GM10266 (cell line): ENCODE measurements at regions not wholly inside any gene's neighbourhood (a gene's known extent, or its start where the extent isn't known, plus 50 kb on each side); places are given as distances from the start of the nearest gene placed in this dataset.

Source experiments
- DNase-seq: peaks from one replicate; pipeline ENCODE4 v3.0.0; 2012; ENCODE audit errors: extremely low spot score
- TF ChIP-seq, protein P1 (sequence below): IDR thresholded peaks from 2 replicates; pipeline ENCODE4 v1.5.1; 2012; ENCODE audit warnings: mild to moderate bottlenecking, low read depth; ENCODE audit not compliant: control insufficient read depth, insufficient read depth; ENCODE audit errors: missing control alignments

DNA sequence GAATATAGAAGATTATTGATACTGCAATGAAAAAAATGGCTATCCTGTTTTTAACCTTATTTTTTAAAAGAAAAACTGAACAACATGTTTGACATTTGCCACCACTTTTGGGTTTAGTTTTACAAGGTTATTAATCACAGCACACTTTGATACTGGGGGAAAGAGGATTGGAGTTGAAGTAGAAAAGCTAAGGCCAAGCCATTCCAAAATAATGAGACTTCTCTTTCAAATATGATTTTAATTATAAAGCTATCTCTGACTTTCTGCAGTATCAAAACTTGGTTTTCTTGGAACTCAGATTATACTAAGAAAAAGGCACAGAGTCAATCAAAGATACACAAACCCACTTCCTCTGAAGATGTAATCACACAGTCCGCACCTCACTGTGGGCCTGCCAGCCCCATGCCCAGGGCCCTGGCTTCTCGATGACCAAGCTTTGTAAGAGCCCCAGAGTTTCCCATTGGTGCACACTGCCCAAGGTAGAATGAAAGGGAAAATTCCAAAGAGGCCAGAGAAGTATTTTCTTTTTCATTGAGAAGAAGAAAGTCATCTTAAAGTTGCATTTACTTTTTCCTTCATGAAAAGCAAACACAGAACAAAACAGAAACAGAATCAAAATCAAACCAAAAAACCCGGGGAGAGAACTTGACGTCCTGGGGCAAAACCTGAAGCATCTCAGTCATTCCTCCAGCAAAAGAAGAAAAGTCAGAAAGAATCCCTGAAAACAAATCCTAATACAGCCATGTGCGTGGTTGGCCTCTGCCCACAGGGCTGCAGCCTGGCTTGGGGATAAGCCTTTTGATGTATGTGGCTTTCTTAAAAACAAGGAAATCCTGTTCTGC is 187.7 kb upstream of the KLF6 start:
- DNase-seq, result no peak
- TF ChIP-seq, protein P1, sequence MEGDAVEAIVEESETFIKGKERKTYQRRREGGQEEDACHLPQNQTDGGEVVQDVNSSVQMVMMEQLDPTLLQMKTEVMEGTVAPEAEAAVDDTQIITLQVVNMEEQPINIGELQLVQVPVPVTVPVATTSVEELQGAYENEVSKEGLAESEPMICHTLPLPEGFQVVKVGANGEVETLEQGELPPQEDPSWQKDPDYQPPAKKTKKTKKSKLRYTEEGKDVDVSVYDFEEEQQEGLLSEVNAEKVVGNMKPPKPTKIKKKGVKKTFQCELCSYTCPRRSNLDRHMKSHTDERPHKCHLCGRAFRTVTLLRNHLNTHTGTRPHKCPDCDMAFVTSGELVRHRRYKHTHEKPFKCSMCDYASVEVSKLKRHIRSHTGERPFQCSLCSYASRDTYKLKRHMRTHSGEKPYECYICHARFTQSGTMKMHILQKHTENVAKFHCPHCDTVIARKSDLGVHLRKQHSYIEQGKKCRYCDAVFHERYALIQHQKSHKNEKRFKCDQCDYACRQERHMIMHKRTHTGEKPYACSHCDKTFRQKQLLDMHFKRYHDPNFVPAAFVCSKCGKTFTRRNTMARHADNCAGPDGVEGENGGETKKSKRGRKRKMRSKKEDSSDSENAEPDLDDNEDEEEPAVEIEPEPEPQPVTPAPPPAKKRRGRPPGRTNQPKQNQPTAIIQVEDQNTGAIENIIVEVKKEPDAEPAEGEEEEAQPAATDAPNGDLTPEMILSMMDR, result no peak

DNA sequence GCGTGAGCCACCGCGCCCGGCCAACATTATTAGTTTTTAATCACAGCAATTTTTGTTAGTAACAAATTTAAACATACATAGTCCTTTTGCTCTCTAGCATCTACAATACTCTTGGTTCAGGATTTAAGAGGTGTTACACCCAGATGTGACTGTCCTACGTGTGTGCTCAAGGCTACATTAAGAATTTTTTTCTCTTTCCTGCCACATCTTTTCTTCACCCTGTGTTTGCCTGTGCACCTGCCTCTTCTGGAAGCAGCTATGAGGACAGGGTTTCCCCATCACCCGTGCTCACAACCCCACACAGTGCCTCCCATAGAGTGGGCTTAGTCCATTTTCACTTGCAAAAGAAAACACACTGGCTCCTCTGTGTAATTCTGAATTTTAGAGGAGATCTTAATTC is 186.7 kb upstream of the KLF6 start:
- DNase-seq, result no peak
- TF ChIP-seq, protein P1, result no peak

DNA sequence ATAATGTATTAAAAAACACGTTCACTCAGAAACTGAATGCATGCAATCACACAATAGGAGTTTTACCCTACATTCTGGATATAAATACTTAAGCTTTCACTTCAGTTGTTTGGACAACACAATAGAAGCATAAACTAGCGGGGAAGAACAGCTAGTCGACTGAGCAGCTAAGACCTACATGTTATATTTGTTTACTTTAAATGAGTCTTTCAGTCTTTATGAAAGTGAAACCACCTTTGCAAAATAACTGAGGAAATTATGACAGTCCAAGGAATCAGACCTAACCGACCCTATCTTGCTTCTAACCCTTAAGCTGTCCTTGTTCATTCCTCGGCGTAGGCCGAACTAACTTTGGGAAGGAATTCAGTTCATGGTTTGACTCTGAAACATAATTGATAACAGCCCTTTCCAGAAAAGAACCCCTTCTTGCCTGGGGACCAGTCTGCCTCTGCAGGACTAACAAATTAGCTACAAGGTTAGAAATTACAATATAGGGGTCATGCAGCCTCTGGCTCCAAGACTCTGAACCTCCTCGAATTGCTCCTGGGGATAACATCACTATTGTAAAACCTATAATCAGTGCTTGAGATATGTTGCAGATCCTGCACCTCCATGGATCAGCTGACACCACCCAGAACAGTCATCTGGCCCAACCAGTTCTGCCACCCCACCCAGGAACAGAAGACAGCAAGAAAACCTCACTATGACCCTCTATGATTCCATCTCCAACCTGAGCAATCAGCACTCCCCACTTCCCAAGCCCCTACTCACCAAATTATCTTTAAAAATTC is 185.1 kb upstream of the KLF6 start:
- TF ChIP-seq, protein P1, result no peak
- DNase-seq, result no peak

DNA sequence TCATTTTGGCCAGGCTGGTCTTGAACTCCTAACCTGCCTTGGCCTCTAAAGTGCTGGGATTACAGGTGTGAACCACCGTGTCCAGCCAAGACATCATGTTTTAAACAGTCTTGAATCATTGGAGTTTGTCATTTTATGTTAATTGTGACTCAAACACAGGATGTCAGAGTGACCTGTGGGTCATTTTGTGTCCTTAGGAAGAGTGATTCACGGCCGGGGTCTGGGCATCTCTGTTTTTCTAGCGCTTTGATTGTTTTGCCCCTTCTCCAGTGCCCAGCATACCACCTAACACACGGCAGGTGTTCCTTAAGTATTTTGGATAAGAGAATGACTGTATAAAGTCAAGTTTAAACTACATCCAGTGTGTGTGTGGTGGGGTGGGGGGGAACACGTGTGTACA is 183.7 kb upstream of the KLF6 start:
- TF ChIP-seq, protein P1, result no peak
- no peak for DNase-seq

DNA sequence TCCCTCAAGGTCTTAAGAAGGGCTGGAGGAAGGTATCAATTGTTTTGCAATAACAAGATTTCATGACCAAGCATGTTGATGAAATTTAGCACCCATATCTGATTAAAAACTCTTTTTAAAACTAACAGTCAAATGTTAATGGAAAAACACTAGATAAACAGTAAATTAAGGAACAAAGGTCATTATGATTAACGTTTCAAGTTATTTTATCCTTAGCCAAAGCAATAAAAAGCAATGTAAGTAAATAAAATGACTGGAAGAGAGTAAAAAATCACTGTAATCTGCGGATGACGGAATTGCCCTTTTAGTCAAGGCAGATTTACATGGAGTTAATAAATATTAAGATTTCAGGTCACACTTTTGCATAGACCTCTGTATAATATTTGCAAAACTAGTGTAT is 179.5 kb upstream of the KLF6 start:
- no peak for DNase-seq
- TF ChIP-seq, protein P1, result no peak

DNA sequence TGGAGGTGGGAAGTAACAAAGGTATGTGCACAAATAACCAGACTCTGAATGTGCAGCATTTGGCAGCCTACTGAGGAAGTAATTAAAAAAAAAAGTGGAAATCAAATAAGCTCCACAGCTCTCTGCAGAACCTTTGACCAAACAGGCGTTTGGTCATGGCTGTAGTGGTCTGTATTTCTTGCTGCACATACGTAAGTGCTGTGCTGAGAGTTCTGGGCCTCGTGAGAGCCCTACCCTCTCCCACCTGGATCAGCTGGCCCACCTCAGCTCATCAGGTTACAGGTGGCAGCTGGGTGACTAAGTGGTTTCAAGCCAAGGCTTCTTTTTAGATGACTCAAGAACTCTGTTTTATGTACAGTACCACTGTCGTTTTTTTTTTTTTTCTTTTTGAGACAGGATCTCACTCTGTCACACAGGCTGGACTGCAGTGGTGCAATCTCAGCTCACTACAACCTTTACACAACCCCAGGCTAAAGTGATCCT is 178.2 kb upstream of the KLF6 start:
- TF ChIP-seq, protein P1, result no peak
- no peak for DNase-seq
